Smooth muscle cell (in vitro differentiated cells): ENCODE measurements at regions not wholly inside any gene's neighbourhood (a gene's known extent, or its start where the extent isn't known, plus 50 kb on each side); places are given as distances from the start of the nearest gene placed in this dataset.
"Not testable (repeated sequence)": the region's sequence is repeated elsewhere in the genome, so short reads cannot be mapped to it uniquely, and the experiment has no call there.

Source experiments
- DNase-seq: peaks from one replicate; lab custom pipeline; 2025; ENCODE audit not compliant: unreplicated experiment; lab: John Stamatoyannopoulos, UW
- H2AFZ ChIP-seq: fragments of 200-600 bp; sonication (generic); 2 replicates; pipeline ENCODE4 v1.6.0; 2016; ENCODE audit warnings: antibody characterized with exemption, low read depth, mild to moderate bottlenecking
- H3F3A ChIP-seq: fragments of 200-600 bp; sonication (generic); 2 replicates; pipeline ENCODE4 v1.6.0; 2017; ENCODE audit warnings: antibody characterized with exemption, low read depth
- H3K27ac ChIP-seq: fragments of 200-600 bp; sonication (generic); 2 replicates; pipeline ENCODE4 v1.5.1; 2016; ENCODE audit warnings: low read depth, mild to moderate bottlenecking
- H3K27me3 ChIP-seq: fragments of 200-600 bp; sonication (generic); 2 replicates; pipeline ENCODE4 v1.6.1; 2016; ENCODE audit warnings: low read depth, mild to moderate bottlenecking
- H3K36me3 ChIP-seq: fragments of 200-600 bp; sonication (generic); 2 replicates; pipeline ENCODE4 v1.5.1; 2016; ENCODE audit warnings: low read depth
- H3K4me1 ChIP-seq: fragments of 200-600 bp; sonication (generic); 2 replicates; pipeline ENCODE4 v1.5.1; 2016; ENCODE audit warnings: low read depth
- H3K4me2 ChIP-seq: fragments of 200-600 bp; sonication (generic); 2 replicates; pipeline ENCODE4 v1.6.0; 2016; ENCODE audit warnings: mild to moderate bottlenecking
- H3K4me3 ChIP-seq: fragments of 200-600 bp; sonication (generic); 2 replicates; pipeline ENCODE4 v1.5.1; 2016; ENCODE audit warnings: mild to moderate bottlenecking
- H3K79me2 ChIP-seq: fragments of 200-600 bp; sonication (generic); 2 replicates; pipeline ENCODE4 v1.6.0; 2016; ENCODE audit warnings: low read depth, mild to moderate bottlenecking
- H3K9ac ChIP-seq: fragments of 200-600 bp; sonication (generic); 2 replicates; pipeline ENCODE4 v1.6.0; 2016; ENCODE audit warnings: low read depth
- H3K9me3 ChIP-seq: fragments of 200-600 bp; sonication (generic); replicated peaks from 2 replicates; pipeline ENCODE4 v1.5.1; 2016; ENCODE audit warnings: low read depth
- H4K20me1 ChIP-seq: fragments of 200-600 bp; sonication (generic); 2 replicates; pipeline ENCODE4 v1.6.0; 2016; ENCODE audit warnings: low read depth
- CTCF ChIP-seq: fragments of 200-600 bp; sonication (generic); IDR thresholded peaks from 2 replicates; pipeline ENCODE4 v1.5.1; 2017; ENCODE audit warnings: borderline replicate concordance, mild to moderate bottlenecking, antibody characterized with exemption; ENCODE audit not compliant: insufficient read depth, poor library complexity, severe bottlenecking
- WGBS: methylation state at CpG from one replicate; pipeline ENCODE4 v1.1.7; 2016; ENCODE audit warnings: low lambda C conversion rate; 5-methylcytosine and 5-hydroxymethylcytosine counted together

DNA sequence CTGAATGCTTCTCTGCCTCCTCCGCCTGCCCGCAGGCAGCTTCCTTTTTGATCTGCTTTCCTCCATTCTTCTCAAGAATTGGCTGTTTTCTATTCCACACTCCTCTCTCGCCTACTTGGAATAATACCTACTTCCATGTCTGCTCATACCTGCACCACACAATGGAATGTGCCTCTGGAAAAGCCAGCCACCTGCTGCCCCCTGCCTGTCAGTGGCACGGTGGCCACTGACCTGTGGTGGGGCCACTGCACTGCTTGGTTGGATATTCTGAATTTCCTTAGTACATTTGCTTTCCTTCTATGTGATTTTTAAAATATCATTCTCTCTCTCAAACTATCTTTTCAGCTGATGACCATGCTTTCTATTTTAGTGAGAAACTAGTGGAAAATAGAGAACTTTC is 406.9 kb downstream of the DCDC2C start:
- no peak overlapping the region for H3K9ac ChIP-seq
- TF ChIP-seq CTCF, result no peak
- no peaks in the 10 kb centered on the region for H3K9me3 ChIP-seq
- H3K4me3 ChIP-seq, result no peak overlapping the region
- no peak for DNase-seq
- H3K27ac ChIP-seq, result no peak overlapping the region
- no peaks in the 10 kb centered on the region for H3K27me3 ChIP-seq
- H3K4me2 ChIP-seq, result no peak overlapping the region
- no peaks in the 10 kb centered on the region for H3K4me1 ChIP-seq
- 86% methylated on average over 4 of the region's 4 CpGs for WGBS
- no peak overlapping the region for H2AFZ ChIP-seq
- no peaks in the 10 kb centered on the region for H4K20me1 ChIP-seq
- no peaks in the 10 kb centered on the region for H3K36me3 ChIP-seq
- H3F3A ChIP-seq, result no peaks in the 10 kb centered on the region
- H3K79me2 ChIP-seq, result no peaks in the 10 kb centered on the region

GRCh38 chr2:4115435-4115834 is 412.1 kb downstream of the DCDC2C start:
- DNase-seq, H3K36me3 ChIP-seq, H4K20me1 ChIP-seq, H3K9ac ChIP-seq, H3K4me1 ChIP-seq, H2AFZ ChIP-seq, H3K27ac ChIP-seq, H3K4me3 ChIP-seq, H3K27me3 ChIP-seq, H3K9me3 ChIP-seq, H3K4me2 ChIP-seq, H3K79me2 ChIP-seq, H3F3A ChIP-seq: not testable (repeated sequence)
- WGBS, result 88% methylated on average over 3 of the region's 3 CpGs

DNA sequence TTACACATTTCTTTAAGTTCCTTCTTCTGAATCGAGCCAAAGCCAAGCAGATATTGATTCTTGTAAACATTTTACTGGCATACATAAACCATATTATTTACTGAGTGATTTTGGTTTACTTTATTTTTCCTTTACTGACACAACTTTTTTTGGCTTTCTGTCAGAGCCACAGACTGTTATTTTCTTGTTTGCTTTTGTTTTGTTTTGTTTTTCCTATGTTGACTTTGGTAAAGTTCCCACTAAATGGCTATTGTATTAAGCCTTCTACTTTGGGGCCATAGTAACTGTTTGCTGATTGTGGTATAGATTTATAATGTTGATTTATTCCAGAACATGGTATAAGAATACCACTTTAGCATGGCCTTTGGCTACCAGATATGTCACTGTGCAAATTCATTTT is 419.4 kb downstream of the DCDC2C start:
- Histone ChIP-seq H3K9me3 (peaks cover 5% of the 10 kb centered on the region), H3K79me2 (no peaks in the 10 kb centered on the region), H3K9ac (no peak overlapping the region), H3K4me1 (no peaks in the 10 kb centered on the region), H3K4me2 (no peak overlapping the region), H3K27ac (no peak overlapping the region), H4K20me1 (no peaks in the 10 kb centered on the region), H3K4me3 (no peak overlapping the region), H3K27me3 (no peaks in the 10 kb centered on the region), H2AFZ (no peak overlapping the region), H3K36me3 (no peaks in the 10 kb centered on the region), H3F3A (no peaks in the 10 kb centered on the region)
- no peak for DNase-seq
- WGBS, result 62% methylated on average over 1 of the region's 1 CpG
- no peak for TF ChIP-seq CTCF

DNA sequence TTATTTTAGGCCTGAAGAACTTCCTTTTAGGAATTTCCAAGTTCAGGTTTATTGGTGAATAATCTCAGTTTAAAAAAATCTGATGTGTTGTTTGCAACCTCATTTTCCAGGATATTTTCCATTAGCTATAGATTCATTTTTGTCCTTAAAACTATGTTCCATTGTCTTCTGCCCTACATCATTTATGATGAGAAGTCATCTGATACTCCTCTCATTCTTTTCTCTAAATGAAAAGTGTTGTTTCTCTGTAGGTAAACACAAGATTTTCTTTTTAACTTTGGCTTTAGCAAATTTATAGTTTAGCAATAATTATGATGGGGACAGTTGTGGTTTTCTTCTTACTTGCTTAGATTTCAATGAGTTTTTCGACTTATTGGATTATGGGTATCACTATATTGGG is 427.3 kb downstream of the DCDC2C start:
- Histone ChIP-seq H4K20me1 (no peaks in the 10 kb centered on the region), H2AFZ (no peak overlapping the region), H3K36me3 (no peaks in the 10 kb centered on the region), H3K9ac (no peak overlapping the region), H3K27ac (no peak overlapping the region), H3K4me2 (no peak overlapping the region), H3K4me1 (no peaks in the 10 kb centered on the region), H3K27me3 (no peaks in the 10 kb centered on the region), H3K4me3 (no peak overlapping the region), H3K79me2 (no peaks in the 10 kb centered on the region), H3F3A (no peaks in the 10 kb centered on the region), H3K9me3 (peaks cover 14% of the 10 kb centered on the region)
- no peak for TF ChIP-seq CTCF
- WGBS, result 66% methylated on average over 1 of the region's 1 CpG
- DNase-seq, result no peak
